GM18505 (cell line): ENCODE measurements at regions not wholly inside any gene's neighbourhood (a gene's known extent, or its start where the extent isn't known, plus 50 kb on each side); places are given as distances from the start of the nearest gene placed in this dataset.

ENCODE experiments used
- ATAC-seq: cut with Tn5 transposase; IDR thresholded peaks from one replicate; pipeline ENCODE4 v1.9.1; 2021; ENCODE audit not compliant: unreplicated experiment
- POLR2A ChIP-seq: IDR thresholded peaks from 4 replicates; pipeline ENCODE4 v1.6.1; 2011; ENCODE audit warnings: borderline replicate concordance; ENCODE audit not compliant: insufficient read depth, insufficient read length; ENCODE audit errors: extremely low read depth

GRCh38 chr20:23193801-23194384, 107.8 kb upstream of the CD93 start:
- ATAC-seq: no peak
- no peak for TF ChIP-seq POLR2A

GRCh38 chr20:23192469-23192868, 106.3 kb upstream of the CD93 start:
- ATAC-seq: no peak
- TF ChIP-seq POLR2A: no peak

- ATAC-seq: no peak
- TF ChIP-seq POLR2A: no peak
These were observed 104.4 kb upstream of the CD93 start for GRCh38 chr20:23190557-23190956.

- TF ChIP-seq POLR2A: no peak
- ATAC-seq: no peak
These were observed 103.7 kb upstream of the CD93 start for GRCh38 chr20:23189854-23190253.

- no peak for ATAC-seq
- no peak for TF ChIP-seq POLR2A
These were observed 103.2 kb upstream of the CD93 start for GRCh38 chr20:23189341-23189740.

- no peak for TF ChIP-seq POLR2A
- no peak for ATAC-seq
These were observed 102.4 kb upstream of the CD93 start for GRCh38 chr20:23188377-23189169.

- ATAC-seq: no peak
- TF ChIP-seq POLR2A: no peak
These were observed 101.6 kb upstream of the CD93 start for GRCh38 chr20:23187751-23188150.

- TF ChIP-seq POLR2A: no peak
- ATAC-seq: no peak
These were observed 100.7 kb upstream of the CD93 start for GRCh38 chr20:23186808-23187207.

GRCh38 chr20:23180451-23180921, 94.4 kb upstream of the CD93 start:
- TF ChIP-seq POLR2A: no peak
- no peak for ATAC-seq

- ATAC-seq: no peak
- TF ChIP-seq POLR2A: no peak
These were observed 93.8 kb upstream of the CD93 start for GRCh38 chr20:23179766-23180403.

GRCh38 chr20:23178806-23179205, 92.7 kb upstream of the CD93 start:
- no peak for ATAC-seq
- no peak for TF ChIP-seq POLR2A

GRCh38 chr20:23174821-23175220, 88.7 kb upstream of the CD93 start:
- TF ChIP-seq POLR2A: no peak
- no peak for ATAC-seq

GRCh38 chr20:23167431-23167830, 81.3 kb upstream of the CD93 start:
- TF ChIP-seq POLR2A: no peak
- ATAC-seq: no peak

GRCh38 chr20:23166563-23166962, 80.4 kb upstream of the CD93 start:
- no peak for TF ChIP-seq POLR2A
- ATAC-seq: no peak
